Astrocyte of the cerebellum (primary cell): ENCODE measurements at regions not wholly inside any gene's neighbourhood (a gene's known extent, or its start where the extent isn't known, plus 50 kb on each side); places are given as distances from the start of the nearest gene placed in this dataset.
A peak's percentile ranks its signal among the peaks of the same experiment; 100 is the strongest.

ENCODE experiments used
- DNase-seq: peaks from one replicate; pipeline ENCODE4 v3.0.0-alpha.2; 2011; ENCODE audit warnings: low read depth
- H3K4me3 ChIP-seq: 2 replicates; pipeline ENCODE4 v1.5.1; 2011; ENCODE audit warnings: mild to moderate bottlenecking, low read depth, low read length, moderate library complexity
- CTCF ChIP-seq: IDR thresholded peaks from 2 replicates; pipeline ENCODE4 v1.5.1; 2012; ENCODE audit warnings: low read length, low read depth, moderate library complexity, mild to moderate bottlenecking; ENCODE audit errors: missing control alignments
- in situ Hi-C: cut with HindIII; loops from 2 replicates; pipeline ENCODE4 v1.10.0; 2017; ENCODE audit warnings: low sequenced_read_pairs

DNA sequence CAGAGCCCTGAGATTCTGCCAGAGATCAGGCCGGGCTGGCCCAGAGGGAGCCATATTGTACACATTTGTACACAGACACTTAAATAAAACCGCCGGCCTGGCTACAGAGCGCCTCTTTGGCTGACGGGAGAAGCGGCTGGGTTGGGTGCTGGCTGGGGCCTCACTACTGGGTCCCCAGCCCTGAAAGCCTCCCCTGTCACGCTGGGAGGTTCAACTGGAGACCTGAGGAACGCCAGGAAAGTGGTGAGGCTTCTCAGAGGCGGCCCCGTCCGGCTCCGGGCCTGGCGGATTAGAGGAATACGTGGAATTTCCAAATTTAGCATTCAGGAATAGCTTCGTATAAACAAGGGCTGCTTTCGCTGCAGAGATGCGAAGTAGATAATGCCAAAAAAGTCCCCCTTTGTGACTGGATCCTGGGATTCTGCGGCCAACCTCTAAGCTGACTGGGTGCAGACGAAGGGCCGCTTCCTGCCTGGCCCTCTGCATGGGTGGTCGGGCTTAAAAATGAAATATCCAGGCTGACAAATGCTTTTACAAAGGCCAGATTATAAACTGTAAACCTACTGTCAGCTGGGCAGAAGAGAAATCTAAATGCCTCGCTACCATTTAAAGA, 252.4 kb downstream of the IRF8 start:
- in situ Hi-C loops, result no loop called here
- H3K4me3 ChIP-seq, result no peak overlapping the region
- DNase-seq, result no peak
- no peak for TF ChIP-seq CTCF

DNA sequence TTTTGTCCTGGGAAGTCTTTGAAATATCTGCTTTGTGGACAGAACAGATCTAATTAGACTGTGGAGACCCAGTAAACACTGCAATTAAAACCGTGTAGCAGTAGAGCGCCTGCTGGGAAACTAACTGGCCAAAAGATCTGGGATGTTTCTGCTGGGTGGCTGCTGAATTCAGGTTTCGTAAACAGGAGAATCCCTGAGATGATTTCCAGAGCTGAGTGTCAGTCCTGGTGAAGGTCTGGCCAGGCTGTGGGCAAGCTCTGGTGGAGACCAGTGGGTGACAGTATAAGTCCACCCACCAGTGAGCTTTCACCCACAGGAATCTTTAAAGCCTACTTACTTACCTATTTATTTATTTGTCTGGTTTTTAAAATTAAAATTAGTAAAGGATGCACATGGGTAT, 257.2 kb downstream of the IRF8 start:
- in situ Hi-C loops, result no loop called here
- DNase-seq, result no peak
- no peak for TF ChIP-seq CTCF
- H3K4me3 ChIP-seq, result no peak overlapping the region

DNA sequence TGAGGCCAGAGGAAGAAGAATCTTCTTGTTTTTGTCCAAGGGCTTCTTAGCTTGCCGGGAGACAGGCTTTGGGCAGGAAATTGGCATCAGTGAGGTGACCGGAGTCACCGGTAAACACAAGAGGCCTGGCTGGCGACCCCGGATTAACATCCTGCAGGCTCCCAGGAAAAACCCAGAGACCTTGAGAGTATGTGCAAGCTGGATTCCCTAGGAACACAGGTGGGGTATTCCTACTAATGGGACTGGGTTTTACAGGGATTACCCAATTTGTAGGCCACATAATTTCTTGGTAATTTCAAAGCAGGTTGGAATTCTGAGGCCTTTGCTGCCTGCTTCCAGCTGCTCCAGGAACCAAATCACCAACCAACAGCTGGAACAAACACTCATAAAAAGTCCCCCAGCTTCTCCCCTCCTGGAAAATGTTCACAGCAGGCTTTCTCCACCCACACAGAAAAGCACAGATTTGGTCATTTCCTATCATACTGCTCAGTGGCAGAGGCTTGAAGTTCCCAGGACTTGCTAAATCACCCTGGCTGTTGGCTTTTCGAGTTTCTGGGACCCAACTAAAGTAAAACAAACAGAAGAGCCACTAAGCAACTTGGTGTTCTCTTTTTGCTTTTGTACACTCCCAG, 258.8 kb downstream of the IRF8 start:
- TF ChIP-seq CTCF, result no peak
- in situ Hi-C loops, result no loop called here
- no peak overlapping the region for H3K4me3 ChIP-seq
- DNase-seq, result no peak

GRCh38 chr16:86158688-86159360, 259.9 kb downstream of the IRF8 start:
- TF ChIP-seq CTCF, result peak; percentile 11
- DNase-seq, result no peak
- in situ Hi-C loops, result no loop called here
- H3K4me3 ChIP-seq, result no peak overlapping the region

DNA sequence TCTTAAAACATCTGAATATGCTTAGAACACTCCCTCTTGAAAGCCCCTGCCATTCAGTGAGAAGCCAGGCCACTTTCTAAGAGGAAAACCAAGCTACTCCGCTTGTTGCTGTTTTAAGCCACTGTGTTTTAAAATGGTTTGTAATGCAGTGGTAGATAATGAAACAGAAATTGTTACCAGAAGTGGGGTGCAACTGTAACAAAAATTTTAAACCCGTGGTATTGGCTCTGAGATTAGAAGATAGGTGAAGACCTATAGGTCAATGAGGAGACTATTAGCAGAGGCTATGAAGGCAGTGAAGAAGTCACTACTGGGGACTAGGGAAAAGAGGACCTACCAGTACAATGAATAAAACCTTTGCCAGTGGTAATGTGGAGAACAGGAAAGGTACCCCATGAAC, 266.5 kb downstream of the IRF8 start:
- TF ChIP-seq CTCF, result no peak
- in situ Hi-C loops, result no loop called here
- DNase-seq, result no peak
- H3K4me3 ChIP-seq, result no peak overlapping the region

GRCh38 chr16:86166414-86166813, 267.5 kb downstream of the IRF8 start:
- H3K4me3 ChIP-seq, result no peak overlapping the region
- no peak for TF ChIP-seq CTCF

More at GRCh38 chr16:86166414-86166813, 267.5 kb downstream of the IRF8 start:
- DNase-seq, result no peak
- in situ Hi-C loops, result no loop called here
